ENCODE measurements at regions not wholly inside any gene's neighbourhood (a gene's known extent, or its start where the extent isn't known, plus 50 kb on each side); places are given as distances from the start of the nearest gene placed in this dataset.

DNA sequence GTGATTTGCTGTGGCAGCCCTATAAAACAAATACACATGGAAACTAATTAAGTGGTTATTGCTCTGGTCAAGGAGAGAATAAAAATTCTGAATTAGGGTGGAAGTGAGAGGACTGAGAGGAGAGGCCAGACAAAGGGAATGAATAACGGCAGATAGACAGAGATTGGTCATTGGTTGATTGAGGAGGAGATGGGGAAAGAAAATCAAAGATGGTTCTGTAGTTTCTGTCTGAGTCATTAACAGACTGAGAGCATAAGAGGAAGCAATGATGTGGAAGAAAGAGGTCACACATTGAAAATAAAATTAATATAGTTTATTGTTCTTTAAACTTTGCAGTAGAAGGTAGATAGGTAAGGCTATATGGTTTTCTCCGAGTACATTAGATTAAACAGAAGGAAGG lies 469.8 kb downstream of the ACTL7B start:
- DNase-seq = no peak
- H3K36me3 ChIP-seq = no peaks in the 10 kb centered on the region
- no peaks in the 10 kb centered on the region for H3K27me3 ChIP-seq
- H3K4me1 ChIP-seq = peaks cover 0 to 7% (median 0%) of the 10 kb centered on the region in 4 donors
- H3K27ac ChIP-seq = no peak overlapping the region
- intact Hi-C loops (cut with DNase I; ENCODE audit: low total_unique reads) = no loop called here
- TF ChIP-seq, protein P1, sequence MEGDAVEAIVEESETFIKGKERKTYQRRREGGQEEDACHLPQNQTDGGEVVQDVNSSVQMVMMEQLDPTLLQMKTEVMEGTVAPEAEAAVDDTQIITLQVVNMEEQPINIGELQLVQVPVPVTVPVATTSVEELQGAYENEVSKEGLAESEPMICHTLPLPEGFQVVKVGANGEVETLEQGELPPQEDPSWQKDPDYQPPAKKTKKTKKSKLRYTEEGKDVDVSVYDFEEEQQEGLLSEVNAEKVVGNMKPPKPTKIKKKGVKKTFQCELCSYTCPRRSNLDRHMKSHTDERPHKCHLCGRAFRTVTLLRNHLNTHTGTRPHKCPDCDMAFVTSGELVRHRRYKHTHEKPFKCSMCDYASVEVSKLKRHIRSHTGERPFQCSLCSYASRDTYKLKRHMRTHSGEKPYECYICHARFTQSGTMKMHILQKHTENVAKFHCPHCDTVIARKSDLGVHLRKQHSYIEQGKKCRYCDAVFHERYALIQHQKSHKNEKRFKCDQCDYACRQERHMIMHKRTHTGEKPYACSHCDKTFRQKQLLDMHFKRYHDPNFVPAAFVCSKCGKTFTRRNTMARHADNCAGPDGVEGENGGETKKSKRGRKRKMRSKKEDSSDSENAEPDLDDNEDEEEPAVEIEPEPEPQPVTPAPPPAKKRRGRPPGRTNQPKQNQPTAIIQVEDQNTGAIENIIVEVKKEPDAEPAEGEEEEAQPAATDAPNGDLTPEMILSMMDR (IDR thresholded peaks at IDR 0.05) = no peak
- no peaks in the 10 kb centered on the region for H3K9me3 ChIP-seq
- no peak overlapping the region for H3K4me3 ChIP-seq

DNA sequence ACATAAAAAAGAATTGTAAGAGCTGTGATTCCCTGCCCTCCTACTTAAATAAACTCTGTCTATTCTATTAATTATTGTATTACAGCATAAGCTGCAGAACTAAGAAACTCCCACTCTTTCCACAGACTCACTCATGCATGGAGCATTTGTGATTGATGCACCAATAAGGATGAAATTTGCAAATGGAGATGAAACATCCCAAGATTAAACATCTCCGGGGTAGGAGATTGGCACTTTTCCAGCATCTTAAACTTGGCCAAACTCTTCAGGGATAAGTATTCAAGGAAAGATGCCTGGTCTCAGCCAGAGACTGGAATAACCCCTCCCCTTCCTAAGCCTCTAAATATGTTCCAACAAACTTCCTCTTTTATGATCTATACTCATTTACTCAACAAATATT lies 472.0 kb downstream of the ACTL7B start:
- intact Hi-C loops (cut with DNase I; ENCODE audit: low total_unique reads) = no loop called here
- H3K36me3 ChIP-seq = no peaks in the 10 kb centered on the region
- no peaks in the 10 kb centered on the region for H3K9me3 ChIP-seq
- DNase-seq = no peak
- H3K27me3 ChIP-seq = no peaks in the 10 kb centered on the region
- TF ChIP-seq, protein P1 (IDR thresholded peaks at IDR 0.05) = no peak
- no peak overlapping the region for H3K27ac ChIP-seq
- no peak overlapping the region for H3K4me3 ChIP-seq
- H3K4me1 ChIP-seq = peaks cover 0 to 7% (median 0%) of the 10 kb centered on the region in 4 donors

DNA sequence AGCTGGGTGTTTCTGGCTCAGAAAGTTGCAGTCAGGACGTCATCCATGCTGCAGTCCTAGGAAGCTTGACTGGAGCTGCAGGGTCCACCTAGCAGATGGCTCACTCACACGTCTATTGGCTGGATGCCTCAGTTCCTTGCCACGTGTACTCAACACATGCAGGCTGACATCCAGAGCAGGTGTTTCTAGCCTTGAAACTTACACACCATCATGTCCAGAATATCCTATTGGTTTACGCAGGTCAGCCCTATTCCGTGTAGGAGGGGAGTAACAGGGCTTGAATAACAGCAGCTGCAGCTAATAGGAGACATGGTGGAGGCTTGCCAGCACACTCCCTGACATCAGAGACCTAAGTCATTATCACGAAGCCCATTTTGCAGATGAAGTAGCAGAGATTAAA lies 473.5 kb downstream of the ACTL7B start:
- no peak overlapping the region for H3K27ac ChIP-seq
- no peaks in the 10 kb centered on the region for H3K9me3 ChIP-seq
- no peak for DNase-seq
- no peaks in the 10 kb centered on the region for H3K27me3 ChIP-seq
- peaks cover 0 to 4% (median 0%) of the 10 kb centered on the region in 4 donors for H3K4me1 ChIP-seq
- H3K36me3 ChIP-seq = no peaks in the 10 kb centered on the region
- intact Hi-C loops (cut with DNase I; ENCODE audit: low total_unique reads) = no loop called here
- H3K4me3 ChIP-seq = no peak overlapping the region
- TF ChIP-seq, protein P1 (IDR thresholded peaks at IDR 0.05) = no peak

DNA sequence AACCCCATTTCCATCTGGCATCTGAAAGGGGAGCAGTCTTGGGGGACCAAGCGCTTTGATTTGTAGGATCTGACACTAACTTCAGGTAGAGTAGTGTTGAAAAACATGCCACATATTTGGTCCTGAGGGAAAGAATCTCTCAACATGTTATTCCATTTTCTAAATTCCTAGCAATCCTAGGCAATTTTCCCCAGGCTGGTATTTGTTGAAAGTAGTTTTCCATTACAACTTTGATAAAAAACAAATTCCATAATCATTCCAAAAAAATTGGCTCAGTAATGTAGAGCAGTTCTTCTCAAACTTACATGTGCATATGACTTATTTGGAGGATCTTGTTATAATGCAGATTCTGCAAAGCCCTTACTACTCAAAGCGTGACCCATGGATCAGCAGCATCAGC lies 477.9 kb downstream of the ACTL7B start:
- DNase-seq = no peak

DNA sequence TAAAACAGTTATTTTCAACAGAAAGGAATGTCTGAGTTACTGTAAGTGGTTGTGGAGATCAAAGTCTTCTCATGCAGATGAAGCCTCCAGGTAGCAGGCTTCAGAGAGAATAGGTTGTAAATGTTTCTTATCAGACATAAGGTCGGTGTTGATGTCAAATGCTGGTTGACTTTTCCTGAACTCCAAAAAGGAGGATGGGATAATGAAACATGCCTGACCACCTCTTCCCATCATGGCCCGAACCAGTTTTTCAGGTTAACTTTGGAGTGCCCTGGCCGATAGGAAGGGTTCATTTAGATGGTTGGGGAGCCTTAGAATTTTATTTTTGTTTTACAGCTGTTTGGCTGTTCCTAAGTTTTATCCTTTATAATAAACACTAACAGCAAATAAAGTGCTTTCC lies 478.4 kb downstream of the ACTL7B start:
- Histone ChIP-seq H3K36me3 (no peaks in the 10 kb centered on the region), H3K27ac (no peak overlapping the region), H3K4me3 (no peak overlapping the region), H3K4me1 (no peaks in the 10 kb centered on the region), H3K27me3 (no peaks in the 10 kb centered on the region), H3K9me3 (peaks cover 0 to 10% (median 5%) of the 10 kb centered on the region in 3 donors)
- intact Hi-C loops (cut with DNase I; ENCODE audit: low total_unique reads) = no loop called here
- no peak for DNase-seq
- TF ChIP-seq, protein P1 (IDR thresholded peaks at IDR 0.05) = no peak

More for the DNA sequence above, 477.9 kb downstream of the ACTL7B start:
- TF ChIP-seq, protein P1 (IDR thresholded peaks at IDR 0.05) = no peak
- Histone ChIP-seq H3K4me1 (no peaks in the 10 kb centered on the region), H3K27ac (no peak overlapping the region), H3K36me3 (no peaks in the 10 kb centered on the region), H3K4me3 (no peak overlapping the region), H3K9me3 (peaks cover 0 to 10% (median 5%) of the 10 kb centered on the region in 3 donors), H3K27me3 (no peaks in the 10 kb centered on the region)
- intact Hi-C loops (cut with DNase I; ENCODE audit: low total_unique reads) = no loop called here

DNA sequence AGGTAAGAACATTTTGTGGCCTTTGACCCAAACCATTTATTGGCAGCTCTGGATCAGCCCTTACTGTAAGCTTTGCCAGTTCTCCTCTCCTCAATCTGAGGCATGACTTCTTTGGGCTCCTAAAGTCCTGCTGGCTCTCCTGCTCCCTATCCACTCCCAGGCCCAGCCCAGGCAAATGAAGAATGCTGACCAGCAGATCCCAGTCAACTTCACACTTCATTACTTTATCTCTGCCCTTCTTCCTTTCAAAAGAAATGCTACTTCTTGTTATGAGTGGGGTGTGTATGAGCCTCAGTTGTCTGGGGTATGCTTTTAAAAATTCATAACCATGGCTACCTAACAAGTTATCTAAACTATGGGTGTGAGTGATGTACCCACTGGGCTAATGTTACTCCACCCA lies 479.6 kb downstream of the ACTL7B start:
- DNase-seq = no peak
- Histone ChIP-seq H3K4me1 (no peaks in the 10 kb centered on the region), H3K27me3 (no peaks in the 10 kb centered on the region), H3K4me3 (no peak overlapping the region), H3K27ac (no peak overlapping the region), H3K9me3 (peaks cover 0 to 10% (median 5%) of the 10 kb centered on the region in 3 donors), H3K36me3 (no peaks in the 10 kb centered on the region)
- intact Hi-C loops (cut with DNase I; ENCODE audit: low total_unique reads) = no loop called here
- TF ChIP-seq, protein P1 (IDR thresholded peaks at IDR 0.05) = no peak
